ENCODE measurements at regions not wholly inside any gene's neighbourhood (a gene's known extent, or its start where the extent isn't known, plus 50 kb on each side); places are given as distances from the start of the nearest gene placed in this dataset.
A peak's percentile ranks its signal among the peaks of the same experiment; 100 is the strongest.
"Not testable (repeated sequence)": the region's sequence is repeated elsewhere in the genome, so short reads cannot be mapped to it uniquely, and the experiment has no call there.

- DNase-seq (ENCODE audit: low spot score in 2 of 2) (no peak), FAIRE-seq (no peak)
Measured at GRCh38 chr15:66881173-66881905, 179.3 kb downstream of the SMAD6 start.

GRCh38 chr15:66882251-66883020 lies 180.4 kb downstream of the SMAD6 start:
- DNase-seq (ENCODE audit: low spot score in 2 of 2), result no peak
- FAIRE-seq, result no peak

- DNase-seq (ENCODE audit: low spot score in 2 of 2) (peak in 1 of 2 donors; percentile 59), FAIRE-seq (no peak)
Measured at GRCh38 chr15:66883284-66883911, 181.4 kb downstream of the SMAD6 start.

GRCh38 chr15:66884115-66884622 lies 181.2 kb upstream of the SMAD3 start:
- no peak for DNase-seq (ENCODE audit: low spot score in 2 of 2)
- no peak for FAIRE-seq

- FAIRE-seq (no peak), DNase-seq (ENCODE audit: low spot score in 2 of 2) (no peak)
Measured at GRCh38 chr15:66884661-66885237, 180.7 kb upstream of the SMAD3 start.

- DNase-seq (ENCODE audit: low spot score in 2 of 2), result no peak
- no peak for FAIRE-seq
Measured at GRCh38 chr15:66885281-66885915, 180.0 kb upstream of the SMAD3 start.

- DNase-seq (ENCODE audit: low spot score in 2 of 2) (no peak), FAIRE-seq (no peak)
Measured at GRCh38 chr15:66886241-66886675, 179.1 kb upstream of the SMAD3 start.

GRCh38 chr15:66886686-66887273 lies 178.6 kb upstream of the SMAD3 start:
- FAIRE-seq, result no peak
- no peak for DNase-seq (ENCODE audit: low spot score in 2 of 2)

- FAIRE-seq, result not testable (repeated sequence)
Measured at GRCh38 chr15:66889298-66889697, 176.1 kb upstream of the SMAD3 start.

GRCh38 chr15:66891776-66892175 lies 173.6 kb upstream of the SMAD3 start:
- FAIRE-seq, result no peak

More at GRCh38 chr15:66889298-66889697, 176.1 kb upstream of the SMAD3 start:
- not testable (repeated sequence) for DNase-seq (ENCODE audit: low spot score in 2 of 2)

GRCh38 chr15:66893294-66893693 lies 172.1 kb upstream of the SMAD3 start:
- FAIRE-seq (no peak), DNase-seq (ENCODE audit: low spot score in 2 of 2) (no peak)

More at GRCh38 chr15:66891776-66892175, 173.6 kb upstream of the SMAD3 start:
- DNase-seq (ENCODE audit: low spot score in 2 of 2), result no peak

GRCh38 chr15:66894363-66894762 lies 171.0 kb upstream of the SMAD3 start:
- DNase-seq (ENCODE audit: low spot score in 2 of 2) (no peak), FAIRE-seq (no peak)

GRCh38 chr15:66894986-66895780 lies 170.2 kb upstream of the SMAD3 start:
- no peak for DNase-seq (ENCODE audit: low spot score in 2 of 2)
- FAIRE-seq, result no peak

- FAIRE-seq, result no peak
- no peak for DNase-seq (ENCODE audit: low spot score in 2 of 2)
Measured at GRCh38 chr15:66895794-66896453, 169.5 kb upstream of the SMAD3 start.

- no peak for FAIRE-seq
Measured at GRCh38 chr15:66896611-66897010, 168.8 kb upstream of the SMAD3 start.

GRCh38 chr15:66897416-66897815 lies 168.0 kb upstream of the SMAD3 start:
- DNase-seq (ENCODE audit: low spot score in 2 of 2) (no peak), FAIRE-seq (no peak)

More at GRCh38 chr15:66896611-66897010, 168.8 kb upstream of the SMAD3 start:
- DNase-seq (ENCODE audit: low spot score in 2 of 2), result no peak

GRCh38 chr15:66897971-66898370 lies 167.4 kb upstream of the SMAD3 start:
- DNase-seq (ENCODE audit: low spot score in 2 of 2) (no peak), FAIRE-seq (no peak)

GRCh38 chr15:66898656-66899386 lies 166.6 kb upstream of the SMAD3 start:
- no peak for DNase-seq (ENCODE audit: low spot score in 2 of 2)
- FAIRE-seq, result no peak
